ENCODE measurements at regions not wholly inside any gene's neighbourhood (a gene's known extent, or its start where the extent isn't known, plus 50 kb on each side); places are given as distances from the start of the nearest gene placed in this dataset.

GRCh38 chr3:21989341-21990042, 238.5 kb upstream of the ZNF385D start:
- no peak overlapping the region for H3K4me3 ChIP-seq (ENCODE audit: low read depth, low read length)
- no peak for TF ChIP-seq CTCF (IDR thresholded peaks at IDR 0.05; ENCODE audit: low read depth, low read length)
- DNase-seq (ENCODE audit: low read depth, low spot score) = no peak
- in situ Hi-C loops (cut with HindIII; ENCODE audit: low sequenced_read_pairs) = no loop called here

GRCh38 chr3:21991061-21991460, 240.1 kb upstream of the ZNF385D start:
- H3K4me3 ChIP-seq (ENCODE audit: low read depth, low read length) = no peak overlapping the region
- no peak for DNase-seq (ENCODE audit: low read depth, low spot score)
- in situ Hi-C loops (cut with HindIII; ENCODE audit: low sequenced_read_pairs) = no loop called here
- TF ChIP-seq CTCF (IDR thresholded peaks at IDR 0.05; ENCODE audit: low read depth, low read length) = no peak

- no peak for TF ChIP-seq CTCF (IDR thresholded peaks at IDR 0.05; ENCODE audit: low read depth, low read length)
- in situ Hi-C loops (cut with HindIII; ENCODE audit: low sequenced_read_pairs) = no loop called here
- no peak overlapping the region for H3K4me3 ChIP-seq (ENCODE audit: low read depth, low read length)
- no peak for DNase-seq (ENCODE audit: low read depth, low spot score)
Measured at GRCh38 chr3:21995079-21995607, 244.1 kb upstream of the ZNF385D start.

GRCh38 chr3:22007368-22007767, 256.4 kb upstream of the ZNF385D start:
- H3K4me3 ChIP-seq (ENCODE audit: low read depth, low read length) = no peak overlapping the region
- DNase-seq (ENCODE audit: low read depth, low spot score) = no peak
- in situ Hi-C loops (cut with HindIII; ENCODE audit: low sequenced_read_pairs) = no loop called here
- TF ChIP-seq CTCF (IDR thresholded peaks at IDR 0.05; ENCODE audit: low read depth, low read length) = no peak

- no peak for DNase-seq (ENCODE audit: low read depth, low spot score)
- in situ Hi-C loops (cut with HindIII; ENCODE audit: low sequenced_read_pairs) = no loop called here
- H3K4me3 ChIP-seq (ENCODE audit: low read depth, low read length) = no peak overlapping the region
- TF ChIP-seq CTCF (IDR thresholded peaks at IDR 0.05; ENCODE audit: low read depth, low read length) = no peak
Measured at GRCh38 chr3:22010997-22011396, 260.0 kb upstream of the ZNF385D start.

- no peak overlapping the region for H3K4me3 ChIP-seq (ENCODE audit: low read depth, low read length)
- TF ChIP-seq CTCF (IDR thresholded peaks at IDR 0.05; ENCODE audit: low read depth, low read length) = no peak
- DNase-seq (ENCODE audit: low read depth, low spot score) = peak; percentile 3
- in situ Hi-C loops (cut with HindIII; ENCODE audit: low sequenced_read_pairs) = no loop called here
Measured at GRCh38 chr3:22012471-22012870, 261.5 kb upstream of the ZNF385D start.

Measured in astrocyte of the spinal cord (primary cell).